Neutrophil (primary cell): ENCODE measurements at regions not wholly inside any gene's neighbourhood (a gene's known extent, or its start where the extent isn't known, plus 50 kb on each side); places are given as distances from the start of the nearest gene placed in this dataset.

ENCODE experiments used
- H3K27ac ChIP-seq: fragments of 200-600 bp; sonication (generic); 2 replicates; pipeline ENCODE4 v1.5.1; 2016; ENCODE audit warnings: mild to moderate bottlenecking, moderate library complexity
- H3K27me3 ChIP-seq: fragments of 200-600 bp; sonication (generic); 2 replicates; pipeline ENCODE4 v1.6.0; 2016; ENCODE audit warnings: mild to moderate bottlenecking
- H3K36me3 ChIP-seq: fragments of 200-600 bp; sonication (generic); 2 replicates; pipeline ENCODE4 v1.5.1; 2017
- H3K4me1 ChIP-seq, 2 experiments: fragments of 200-600 bp in 1 of 2; sonication (generic) in 1 of 2; 1 replicate in 1 of 2; 2 replicates in 1 of 2; pipeline versions ENCODE4 v1.5.1 to v1.6.1; 2013 to 2016; ENCODE audit warnings: low read depth in 1 of 2, low read length in 1 of 2, mild to moderate bottlenecking in 1 of 2, moderate library complexity in 1 of 2; ENCODE audit not compliant: control insufficient read depth in 1 of 2, insufficient read depth in 1 of 2
- H3K4me3 ChIP-seq, 2 experiments: fragments of 200-600 bp in 1 of 2; sonication (generic) in 1 of 2; 1 replicate in 1 of 2; 2 replicates in 1 of 2; pipeline ENCODE4 v1.5.1; 2013 to 2016; ENCODE audit warnings: low read depth in 1 of 2, low read length in 1 of 2, mild to moderate bottlenecking in 1 of 2, moderate library complexity in 1 of 2
- H3K9me3 ChIP-seq: fragments of 200-600 bp; sonication (generic); 2 replicates; pipeline ENCODE4 v1.5.1; 2016
- CTCF ChIP-seq: fragments of 200-600 bp; sonication (generic); IDR thresholded peaks from 2 replicates; pipeline ENCODE4 v1.5.1; 2016; ENCODE audit warnings: antibody characterized with exemption

- no peaks in the 10 kb centered on the region for H3K36me3 ChIP-seq
- TF ChIP-seq CTCF: no peak
- peaks cover 14% of the 10 kb centered on the region for H3K27me3 ChIP-seq
- H3K27ac ChIP-seq: no peak overlapping the region
- H3K9me3 ChIP-seq: no peaks in the 10 kb centered on the region
- no peak overlapping the region for H3K4me3 ChIP-seq
- H3K4me1 ChIP-seq: peaks cover 4 to 5% of the 10 kb centered on the region in 2 experiments
Measured at GRCh38 chr10:28983799-28984198, 305.1 kb upstream of the LYZL1 start.

GRCh38 chr10:28984431-28984830, 304.4 kb upstream of the LYZL1 start:
- no peaks in the 10 kb centered on the region for H3K9me3 ChIP-seq
- H3K27ac ChIP-seq: no peak overlapping the region
- H3K4me3 ChIP-seq: no peak overlapping the region
- no peak for TF ChIP-seq CTCF
- H3K36me3 ChIP-seq: no peaks in the 10 kb centered on the region
- peaks cover 4 to 5% of the 10 kb centered on the region in 2 experiments for H3K4me1 ChIP-seq
- peaks cover 11% of the 10 kb centered on the region for H3K27me3 ChIP-seq

DNA sequence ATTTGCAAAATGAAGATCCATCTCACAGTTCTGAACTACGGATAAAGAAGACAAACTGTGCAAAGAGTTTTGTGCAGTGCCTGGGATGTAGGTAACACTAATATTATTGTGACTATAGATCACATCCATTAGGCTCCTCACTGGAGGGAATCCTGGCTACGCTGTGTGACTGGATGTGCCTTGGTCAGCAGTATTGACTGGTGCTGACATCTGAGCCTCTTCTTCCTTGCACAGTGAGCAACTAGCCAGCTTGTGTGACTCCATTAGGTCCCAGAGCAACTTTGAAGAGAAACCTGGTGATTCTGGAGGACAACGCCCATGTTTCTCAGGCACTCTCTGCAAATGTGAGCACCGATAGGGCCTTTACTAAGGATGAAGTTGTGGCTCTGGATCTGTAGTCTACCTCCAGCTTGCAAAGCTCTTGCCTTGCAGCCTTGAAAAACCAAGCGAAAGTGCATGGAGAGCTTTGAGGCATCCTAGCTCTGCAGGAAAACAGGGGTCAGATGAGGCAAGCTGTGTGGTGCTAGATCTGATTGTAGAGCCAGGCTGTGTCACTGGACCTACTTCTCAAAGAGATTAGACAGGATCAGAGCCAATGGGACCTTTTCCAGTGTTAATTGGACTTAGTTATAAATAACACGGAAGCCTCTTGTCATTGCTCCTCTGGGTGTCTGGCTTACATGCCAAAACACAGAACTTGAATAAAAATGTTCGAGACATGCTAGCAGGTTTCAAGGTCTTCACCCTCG, 303.6 kb upstream of the LYZL1 start:
- H3K4me1 ChIP-seq: peaks cover 4 to 5% of the 10 kb centered on the region in 2 experiments
- no peak overlapping the region for H3K27ac ChIP-seq
- no peak overlapping the region for H3K4me3 ChIP-seq
- H3K9me3 ChIP-seq: no peaks in the 10 kb centered on the region
- TF ChIP-seq CTCF: no peak
- no peaks in the 10 kb centered on the region for H3K36me3 ChIP-seq
- peaks cover 11% of the 10 kb centered on the region for H3K27me3 ChIP-seq

DNA sequence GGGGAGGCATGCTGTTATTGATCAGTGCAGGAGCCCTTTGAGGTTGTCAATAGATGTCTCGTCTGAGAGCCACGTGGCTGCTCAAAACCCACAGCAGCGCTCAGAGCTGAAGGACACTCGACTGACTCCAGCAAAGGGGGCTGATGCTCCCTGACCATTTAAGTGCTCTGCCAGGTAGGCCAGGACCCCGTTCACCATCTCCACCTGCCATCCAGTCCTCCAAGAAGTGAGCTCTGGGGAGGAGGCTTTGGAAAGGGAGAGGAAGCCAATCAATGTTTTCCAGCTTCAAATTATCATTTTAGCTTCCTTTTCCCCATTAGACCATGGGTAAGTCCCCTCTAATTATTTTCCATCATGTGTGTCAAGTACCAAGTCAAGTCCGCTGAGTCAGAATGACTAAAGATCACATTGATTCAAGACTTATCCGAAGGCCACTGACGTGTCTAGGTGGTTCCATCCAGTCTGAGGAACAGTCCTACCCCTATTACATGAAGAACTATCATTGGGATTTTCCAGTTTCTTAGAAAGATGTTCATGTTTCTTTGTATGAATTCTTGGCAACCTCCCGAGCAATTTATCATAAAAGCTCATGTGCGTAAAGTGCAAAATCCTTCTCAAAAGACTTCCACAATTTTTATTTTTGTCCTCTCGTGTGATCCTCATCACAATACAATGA, 302.6 kb upstream of the LYZL1 start:
- Histone ChIP-seq H3K27ac (no peak overlapping the region), H3K4me1 (peaks cover 4 to 5% of the 10 kb centered on the region in 2 experiments), H3K9me3 (no peaks in the 10 kb centered on the region), H3K27me3 (peaks cover 5% of the 10 kb centered on the region), H3K36me3 (no peaks in the 10 kb centered on the region), H3K4me3 (no peak overlapping the region)
- no peak for TF ChIP-seq CTCF

GRCh38 chr10:28986856-28987255, 302.0 kb upstream of the LYZL1 start:
- Histone ChIP-seq H3K4me3 (no peak overlapping the region), H3K27me3 (peaks cover 5% of the 10 kb centered on the region), H3K27ac (no peak overlapping the region), H3K36me3 (no peaks in the 10 kb centered on the region), H3K4me1 (peaks cover 4 to 5% of the 10 kb centered on the region in 2 experiments), H3K9me3 (no peaks in the 10 kb centered on the region)
- TF ChIP-seq CTCF: no peak
